Muscle layer of colon (tissue), 2 donors: ENCODE measurements at regions not wholly inside any gene's neighbourhood (a gene's known extent, or its start where the extent isn't known, plus 50 kb on each side); places are given as distances from the start of the nearest gene placed in this dataset.
"Not testable (repeated sequence)": the region's sequence is repeated elsewhere in the genome, so short reads cannot be mapped to it uniquely, and the experiment has no call there.

Experiments
- H3K27ac ChIP-seq: one replicate; pipeline ENCODE4 v1.7.0; 2013; ENCODE audit warnings: low read depth, mild to moderate bottlenecking, low read length, moderate library complexity
- H3K27me3 ChIP-seq, 2 donors: one replicate each; pipeline ENCODE4 v1.7.0; 2013; ENCODE audit warnings: low read length in 2 of 2, mild to moderate bottlenecking in 2 of 2; ENCODE audit not compliant: insufficient read depth in 2 of 2, control insufficient read depth in 1 of 2
- H3K36me3 ChIP-seq: one replicate; pipeline ENCODE4 v1.7.0; 2013; ENCODE audit warnings: mild to moderate bottlenecking, low read length; ENCODE audit not compliant: insufficient read depth
- H3K4me1 ChIP-seq: one replicate; pipeline ENCODE4 v1.7.0; 2013; ENCODE audit warnings: mild to moderate bottlenecking, low read length; ENCODE audit not compliant: insufficient read depth
- H3K4me3 ChIP-seq, 2 donors: one replicate each; pipeline ENCODE4 v1.7.0; 2013; ENCODE audit warnings: low read length in 2 of 2, low read depth in 1 of 2, mild to moderate bottlenecking in 1 of 2, moderate library complexity in 1 of 2
- H3K9ac ChIP-seq: one replicate; pipeline ENCODE4 v1.7.0; 2013; ENCODE audit warnings: low read length
- H3K9me3 ChIP-seq: one replicate; pipeline ENCODE4 v1.7.0; 2013; ENCODE audit warnings: mild to moderate bottlenecking, low read length
- donor health status: abdominal sarcoma.
- donor health status: Adenocarcinoma of cecum.

DNA sequence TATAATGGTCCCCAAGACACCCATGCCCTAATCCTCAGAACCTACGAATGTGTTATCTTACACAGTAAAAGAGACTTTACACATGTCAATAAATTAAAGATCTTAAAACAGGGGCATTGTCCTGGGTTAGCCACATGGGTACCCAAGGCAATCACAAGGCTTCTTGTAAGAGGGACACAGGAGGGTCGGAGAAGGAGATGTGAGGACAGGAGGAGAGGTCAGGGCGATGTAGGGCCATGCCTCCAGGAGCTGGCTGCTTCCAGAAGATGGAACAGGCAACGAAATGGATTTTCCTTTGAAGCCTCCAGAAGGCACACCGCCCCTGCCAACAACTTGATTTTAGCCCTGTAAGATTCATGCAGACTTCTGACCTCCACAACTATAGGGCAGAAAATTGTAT is 262.7 kb downstream of the MEX3B start:
- Histone ChIP-seq H3K27ac (no peak overlapping the region), H3K27me3 (no peaks in the 10 kb centered on the region), H3K9me3 (no peaks in the 10 kb centered on the region), H3K36me3 (no peaks in the 10 kb centered on the region), H3K9ac (no peak overlapping the region), H3K4me3 (no peak overlapping the region), H3K4me1 (no peaks in the 10 kb centered on the region)

- Histone ChIP-seq H3K4me1 (no peaks in the 10 kb centered on the region), H3K4me3 (no peak overlapping the region), H3K36me3 (no peaks in the 10 kb centered on the region), H3K9me3 (no peaks in the 10 kb centered on the region), H3K27ac (no peak overlapping the region), H3K9ac (no peak overlapping the region), H3K27me3 (no peaks in the 10 kb centered on the region)
Measured at GRCh38 chr15:81781395-81781794, 264.4 kb downstream of the MEX3B start.

DNA sequence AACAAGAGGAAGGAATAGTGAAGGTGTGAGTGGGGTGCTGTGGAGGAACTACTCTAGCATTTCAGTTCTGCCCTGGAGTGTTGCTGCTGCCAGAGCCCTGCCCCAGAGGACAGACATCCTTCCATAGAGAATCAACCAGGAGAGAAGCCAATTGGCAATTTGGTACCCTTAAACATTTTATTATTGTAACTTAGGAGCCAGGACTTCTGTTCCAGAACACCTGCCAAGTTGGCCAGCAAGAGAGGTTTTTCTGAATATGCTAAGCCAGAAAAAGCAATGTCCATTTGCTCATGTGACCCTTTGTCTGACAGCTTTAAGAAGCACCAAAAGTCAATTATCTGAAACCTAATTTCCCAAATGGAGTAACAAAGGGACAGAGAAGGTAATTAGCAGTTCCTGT is 264.9 kb downstream of the MEX3B start:
- no peak overlapping the region for H3K9ac ChIP-seq
- H3K4me3 ChIP-seq: no peak overlapping the region
- no peak overlapping the region for H3K27ac ChIP-seq
- no peaks in the 10 kb centered on the region for H3K9me3 ChIP-seq
- no peaks in the 10 kb centered on the region for H3K36me3 ChIP-seq
- H3K4me1 ChIP-seq: no peaks in the 10 kb centered on the region
- no peaks in the 10 kb centered on the region for H3K27me3 ChIP-seq

- Histone ChIP-seq H3K9ac (no peak overlapping the region), H3K4me1 (no peaks in the 10 kb centered on the region), H3K27ac (no peak overlapping the region), H3K36me3 (no peaks in the 10 kb centered on the region), H3K4me3 (no peak overlapping the region), H3K27me3 (no peaks in the 10 kb centered on the region), H3K9me3 (no peaks in the 10 kb centered on the region)
Measured at GRCh38 chr15:81779181-81779580, 266.6 kb downstream of the MEX3B start.

GRCh38 chr15:81777546-81777945 is 268.3 kb downstream of the MEX3B start:
- H3K4me3 ChIP-seq: no peak overlapping the region
- H3K36me3 ChIP-seq: no peaks in the 10 kb centered on the region
- no peaks in the 10 kb centered on the region for H3K4me1 ChIP-seq
- no peaks in the 10 kb centered on the region for H3K9me3 ChIP-seq
- H3K9ac ChIP-seq: no peak overlapping the region
- no peak overlapping the region for H3K27ac ChIP-seq
- H3K27me3 ChIP-seq: no peaks in the 10 kb centered on the region

DNA sequence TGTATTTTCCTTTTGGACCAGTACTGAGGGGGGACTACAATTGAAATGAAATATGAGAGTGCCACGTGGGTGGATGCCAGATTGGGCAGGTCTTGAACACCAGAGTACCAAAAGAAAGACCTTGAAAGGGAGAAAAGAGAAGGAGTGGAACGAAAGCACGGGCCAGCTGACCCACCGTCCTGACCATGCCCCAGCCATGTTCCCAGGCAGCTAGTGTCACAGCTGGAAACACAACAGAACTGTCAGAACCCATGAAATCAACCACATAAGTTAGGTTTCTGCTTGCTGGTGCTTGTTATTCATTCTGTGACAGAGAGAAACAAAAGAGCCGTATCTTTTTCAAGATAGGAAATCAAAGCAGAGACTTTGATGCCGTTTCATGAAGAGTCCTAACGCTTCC is 268.8 kb downstream of the MEX3B start:
- H3K27me3 ChIP-seq: no peaks in the 10 kb centered on the region
- H3K9ac ChIP-seq: no peak overlapping the region
- no peaks in the 10 kb centered on the region for H3K4me1 ChIP-seq
- H3K4me3 ChIP-seq: no peak overlapping the region
- no peaks in the 10 kb centered on the region for H3K9me3 ChIP-seq
- no peak overlapping the region for H3K27ac ChIP-seq
- no peaks in the 10 kb centered on the region for H3K36me3 ChIP-seq

- not testable (repeated sequence) for H3K4me1 ChIP-seq, H3K27ac ChIP-seq, H3K27me3 ChIP-seq, H3K36me3 ChIP-seq, H3K9me3 ChIP-seq, H3K9ac ChIP-seq, H3K4me3 ChIP-seq
Measured at GRCh38 chr15:81775779-81776178, 270.0 kb downstream of the MEX3B start.

DNA sequence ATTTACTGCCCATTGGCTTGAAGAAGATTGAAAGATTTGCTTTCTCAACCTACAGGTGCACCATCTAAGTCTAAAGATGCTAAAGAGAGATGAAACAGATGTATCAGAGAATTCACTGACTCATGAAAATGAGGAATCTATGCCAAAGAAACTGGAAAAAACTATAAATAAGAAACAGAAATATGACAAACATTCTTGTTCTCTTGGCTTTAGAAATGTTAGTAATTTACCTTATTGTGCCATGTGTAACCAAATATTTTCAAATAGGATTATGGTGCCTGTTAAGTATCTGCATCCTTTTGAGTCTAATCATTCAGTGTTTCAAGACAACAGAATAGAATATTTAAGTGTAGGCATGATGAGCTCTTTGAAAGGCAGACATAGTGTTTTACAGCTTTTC is 271.5 kb downstream of the MEX3B start:
- no peaks in the 10 kb centered on the region for H3K4me1 ChIP-seq
- no peaks in the 10 kb centered on the region for H3K9me3 ChIP-seq
- no peak overlapping the region for H3K4me3 ChIP-seq
- no peaks in the 10 kb centered on the region for H3K36me3 ChIP-seq
- H3K27me3 ChIP-seq: no peaks in the 10 kb centered on the region
- H3K27ac ChIP-seq: no peak overlapping the region
- no peak overlapping the region for H3K9ac ChIP-seq

GRCh38 chr15:81768773-81769172 is 277.0 kb downstream of the MEX3B start:
- H3K9ac ChIP-seq: no peak overlapping the region
- no peaks in the 10 kb centered on the region for H3K27me3 ChIP-seq
- H3K36me3 ChIP-seq: no peaks in the 10 kb centered on the region
- no peaks in the 10 kb centered on the region for H3K9me3 ChIP-seq
- H3K4me1 ChIP-seq: no peaks in the 10 kb centered on the region
- no peak overlapping the region for H3K27ac ChIP-seq
- no peak overlapping the region for H3K4me3 ChIP-seq

GRCh38 chr15:81766829-81767475 is 278.9 kb downstream of the MEX3B start:
- Histone ChIP-seq H3K9ac (no peak overlapping the region), H3K4me1 (no peaks in the 10 kb centered on the region), H3K9me3 (no peaks in the 10 kb centered on the region), H3K4me3 (no peak overlapping the region), H3K27ac (no peak overlapping the region), H3K36me3 (no peaks in the 10 kb centered on the region), H3K27me3 (no peaks in the 10 kb centered on the region)

- Histone ChIP-seq H3K36me3 (no peaks in the 10 kb centered on the region), H3K9me3 (no peaks in the 10 kb centered on the region), H3K27ac (no peak overlapping the region)
Measured at GRCh38 chr15:81765816-81766215, 280.0 kb downstream of the MEX3B start.

GRCh38 chr15:81763304-81763703 is 282.5 kb downstream of the MEX3B start:
- no peaks in the 10 kb centered on the region for H3K36me3 ChIP-seq
- H3K4me3 ChIP-seq: no peak overlapping the region
- no peak overlapping the region for H3K27ac ChIP-seq
- H3K27me3 ChIP-seq: no peaks in the 10 kb centered on the region
- H3K9me3 ChIP-seq: no peaks in the 10 kb centered on the region
- no peaks in the 10 kb centered on the region for H3K4me1 ChIP-seq
- H3K9ac ChIP-seq: no peak overlapping the region

More at GRCh38 chr15:81765816-81766215, 280.0 kb downstream of the MEX3B start:
- no peaks in the 10 kb centered on the region for H3K4me1 ChIP-seq
- H3K4me3 ChIP-seq: no peak overlapping the region
- H3K9ac ChIP-seq: no peak overlapping the region
- no peaks in the 10 kb centered on the region for H3K27me3 ChIP-seq
